ENCODE measurements at regions not wholly inside any gene's neighbourhood (a gene's known extent, or its start where the extent isn't known, plus 50 kb on each side); places are given as distances from the start of the nearest gene placed in this dataset.

DNA sequence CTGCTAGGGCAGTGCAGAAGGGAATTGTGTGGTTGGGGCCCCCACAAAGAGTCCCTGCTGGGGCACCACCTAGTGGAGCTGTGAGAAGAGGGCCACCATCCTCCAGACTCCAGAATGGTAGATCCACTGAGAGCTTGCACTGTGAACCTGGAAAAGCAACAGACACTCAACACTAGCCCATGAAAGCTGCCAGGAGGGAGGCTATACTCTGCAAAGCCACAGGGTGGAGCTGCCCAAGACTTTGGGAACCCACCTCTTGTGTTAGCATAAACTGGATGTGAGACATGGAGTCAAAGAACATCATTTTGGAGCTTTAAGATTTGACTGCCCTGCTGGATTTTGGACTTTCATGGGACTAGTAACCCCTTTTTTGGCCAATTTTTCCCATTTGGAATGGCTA is 328.4 kb upstream of the KHDRBS2 start:
- DNase-seq (ENCODE audit: low read depth in 1 of 2, low spot score in 1 of 2), result no peak
- Histone ChIP-seq H3K27me3 (ENCODE audit: insufficient read depth, poor library complexity, severe bottlenecking) (no peaks in the 10 kb centered on the region), H3K27ac (replicated peaks) (no peak overlapping the region), H3K4me3 (replicated peaks; ENCODE audit: insufficient read depth, low read length) (no peak overlapping the region)
- TF ChIP-seq, protein P1, sequence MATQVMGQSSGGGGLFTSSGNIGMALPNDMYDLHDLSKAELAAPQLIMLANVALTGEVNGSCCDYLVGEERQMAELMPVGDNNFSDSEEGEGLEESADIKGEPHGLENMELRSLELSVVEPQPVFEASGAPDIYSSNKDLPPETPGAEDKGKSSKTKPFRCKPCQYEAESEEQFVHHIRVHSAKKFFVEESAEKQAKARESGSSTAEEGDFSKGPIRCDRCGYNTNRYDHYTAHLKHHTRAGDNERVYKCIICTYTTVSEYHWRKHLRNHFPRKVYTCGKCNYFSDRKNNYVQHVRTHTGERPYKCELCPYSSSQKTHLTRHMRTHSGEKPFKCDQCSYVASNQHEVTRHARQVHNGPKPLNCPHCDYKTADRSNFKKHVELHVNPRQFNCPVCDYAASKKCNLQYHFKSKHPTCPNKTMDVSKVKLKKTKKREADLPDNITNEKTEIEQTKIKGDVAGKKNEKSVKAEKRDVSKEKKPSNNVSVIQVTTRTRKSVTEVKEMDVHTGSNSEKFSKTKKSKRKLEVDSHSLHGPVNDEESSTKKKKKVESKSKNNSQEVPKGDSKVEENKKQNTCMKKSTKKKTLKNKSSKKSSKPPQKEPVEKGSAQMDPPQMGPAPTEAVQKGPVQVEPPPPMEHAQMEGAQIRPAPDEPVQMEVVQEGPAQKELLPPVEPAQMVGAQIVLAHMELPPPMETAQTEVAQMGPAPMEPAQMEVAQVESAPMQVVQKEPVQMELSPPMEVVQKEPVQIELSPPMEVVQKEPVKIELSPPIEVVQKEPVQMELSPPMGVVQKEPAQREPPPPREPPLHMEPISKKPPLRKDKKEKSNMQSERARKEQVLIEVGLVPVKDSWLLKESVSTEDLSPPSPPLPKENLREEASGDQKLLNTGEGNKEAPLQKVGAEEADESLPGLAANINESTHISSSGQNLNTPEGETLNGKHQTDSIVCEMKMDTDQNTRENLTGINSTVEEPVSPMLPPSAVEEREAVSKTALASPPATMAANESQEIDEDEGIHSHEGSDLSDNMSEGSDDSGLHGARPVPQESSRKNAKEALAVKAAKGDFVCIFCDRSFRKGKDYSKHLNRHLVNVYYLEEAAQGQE (IDR thresholded peaks at IDR 0.05; ENCODE audit: insufficient replicate concordance, low read depth), result no peak
- TF ChIP-seq GABPA (IDR thresholded peaks at IDR 0.05; ENCODE audit: low read depth), result no peak
- TF ChIP-seq, protein P2, sequence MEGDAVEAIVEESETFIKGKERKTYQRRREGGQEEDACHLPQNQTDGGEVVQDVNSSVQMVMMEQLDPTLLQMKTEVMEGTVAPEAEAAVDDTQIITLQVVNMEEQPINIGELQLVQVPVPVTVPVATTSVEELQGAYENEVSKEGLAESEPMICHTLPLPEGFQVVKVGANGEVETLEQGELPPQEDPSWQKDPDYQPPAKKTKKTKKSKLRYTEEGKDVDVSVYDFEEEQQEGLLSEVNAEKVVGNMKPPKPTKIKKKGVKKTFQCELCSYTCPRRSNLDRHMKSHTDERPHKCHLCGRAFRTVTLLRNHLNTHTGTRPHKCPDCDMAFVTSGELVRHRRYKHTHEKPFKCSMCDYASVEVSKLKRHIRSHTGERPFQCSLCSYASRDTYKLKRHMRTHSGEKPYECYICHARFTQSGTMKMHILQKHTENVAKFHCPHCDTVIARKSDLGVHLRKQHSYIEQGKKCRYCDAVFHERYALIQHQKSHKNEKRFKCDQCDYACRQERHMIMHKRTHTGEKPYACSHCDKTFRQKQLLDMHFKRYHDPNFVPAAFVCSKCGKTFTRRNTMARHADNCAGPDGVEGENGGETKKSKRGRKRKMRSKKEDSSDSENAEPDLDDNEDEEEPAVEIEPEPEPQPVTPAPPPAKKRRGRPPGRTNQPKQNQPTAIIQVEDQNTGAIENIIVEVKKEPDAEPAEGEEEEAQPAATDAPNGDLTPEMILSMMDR (IDR thresholded peaks at IDR 0.05; ENCODE audit: insufficient read depth, low read length), result no peak
- TF ChIP-seq SPI1 (IDR thresholded peaks at IDR 0.05; ENCODE audit: borderline replicate concordance, low read depth), result no peak
- TF ChIP-seq POLR2AphosphoS5 (IDR thresholded peaks at IDR 0.05; ENCODE audit: low read depth), result no peak

DNA sequence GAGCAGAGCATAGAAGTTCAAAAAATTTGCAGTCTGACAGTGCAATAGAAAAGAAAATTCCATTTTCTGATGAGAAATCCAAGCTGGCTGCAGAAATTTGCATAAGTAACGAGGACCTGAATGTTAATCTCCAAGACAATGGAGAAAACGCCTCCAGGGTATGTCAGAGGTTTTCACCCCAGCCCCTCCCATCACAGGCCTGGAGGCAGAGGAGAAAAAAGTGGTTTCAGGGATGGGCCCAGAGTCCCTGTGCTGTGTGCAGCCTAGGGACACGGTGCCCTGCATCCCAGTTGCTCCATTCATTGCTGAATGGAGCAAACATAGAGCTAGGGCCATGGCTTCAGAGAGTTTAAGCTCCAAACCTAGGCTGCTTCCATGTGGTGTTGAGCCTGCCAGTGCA is 327.9 kb upstream of the KHDRBS2 start:
- Histone ChIP-seq H3K27ac (replicated peaks) (no peak overlapping the region), H3K4me3 (replicated peaks; ENCODE audit: insufficient read depth, low read length) (no peak overlapping the region), H3K27me3 (ENCODE audit: insufficient read depth, poor library complexity, severe bottlenecking) (no peaks in the 10 kb centered on the region)
- DNase-seq (ENCODE audit: low read depth in 1 of 2, low spot score in 1 of 2), result no peak
- no peak for TF ChIP-seq GABPA (IDR thresholded peaks at IDR 0.05; ENCODE audit: low read depth)
- TF ChIP-seq POLR2AphosphoS5 (IDR thresholded peaks at IDR 0.05; ENCODE audit: low read depth), result no peak
- TF ChIP-seq, protein P2 (IDR thresholded peaks at IDR 0.05; ENCODE audit: insufficient read depth, low read length), result no peak
- no peak for TF ChIP-seq SPI1 (IDR thresholded peaks at IDR 0.05; ENCODE audit: borderline replicate concordance, low read depth)
- TF ChIP-seq, protein P1 (IDR thresholded peaks at IDR 0.05; ENCODE audit: insufficient replicate concordance, low read depth), result no peak

DNA sequence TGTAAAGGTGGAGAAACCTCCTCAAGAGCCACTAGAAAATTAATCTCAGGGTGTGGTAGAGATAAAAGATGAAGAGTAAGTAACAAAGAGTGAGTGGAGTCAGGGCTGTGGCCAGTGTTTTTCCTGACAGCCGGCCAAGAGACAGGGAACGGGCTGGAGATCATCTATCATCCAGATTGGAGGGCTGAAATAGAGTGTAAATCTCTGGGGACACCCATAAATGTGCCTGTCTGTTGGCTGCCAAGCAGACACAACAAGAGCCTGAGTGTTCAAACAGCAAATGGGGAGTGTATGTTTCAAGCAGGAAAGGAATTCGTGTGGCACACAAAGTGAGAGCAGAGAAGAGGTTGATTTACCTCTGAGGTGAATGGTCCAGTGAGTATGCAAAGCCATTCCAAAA is 326.4 kb upstream of the KHDRBS2 start:
- Histone ChIP-seq H3K27ac (replicated peaks) (no peak overlapping the region), H3K4me3 (replicated peaks; ENCODE audit: insufficient read depth, low read length) (no peak overlapping the region), H3K27me3 (ENCODE audit: insufficient read depth, poor library complexity, severe bottlenecking) (no peaks in the 10 kb centered on the region)
- DNase-seq (ENCODE audit: low read depth in 1 of 2, low spot score in 1 of 2), result no peak
- TF ChIP-seq, protein P2 (IDR thresholded peaks at IDR 0.05; ENCODE audit: insufficient read depth, low read length), result no peak
- TF ChIP-seq SPI1 (IDR thresholded peaks at IDR 0.05; ENCODE audit: borderline replicate concordance, low read depth) (no peak), POLR2AphosphoS5 (IDR thresholded peaks at IDR 0.05; ENCODE audit: low read depth) (no peak), GABPA (IDR thresholded peaks at IDR 0.05; ENCODE audit: low read depth) (no peak)
- TF ChIP-seq, protein P1 (IDR thresholded peaks at IDR 0.05; ENCODE audit: insufficient replicate concordance, low read depth), result no peak
